HCT116 (cell line): ENCODE measurements at regions not wholly inside any gene's neighbourhood (a gene's known extent, or its start where the extent isn't known, plus 50 kb on each side); places are given as distances from the start of the nearest gene placed in this dataset.

Source experiments
- ATAC-seq: fragments of 200-7000 bp; cut with Tn5 transposase; 2 replicates; pipeline ENCODE4 v1.9.1; 2020; ENCODE audit warnings: mild to moderate bottlenecking, moderate library complexity
- BruUV-seq: library from RNA; stranded (reverse); fragments of 400-500 nt; replicated peaks from 2 replicates; lab custom pipeline; 2021; lab: Mats Ljungman, UMichigan
- CTCF ChIA-PET: fragments of 300-600 bp; sonication (Branson Sonifier 250); formaldehyde crosslinking; loops from one replicate; lab custom pipeline; 2021; ENCODE audit warnings: antibody characterized with exemption; lab: Charles Lee
- POLR2A ChIA-PET: fragments of 300-600, 350-600 bp; sonication (Branson Sonifier 250); formaldehyde crosslinking; loops from one replicate; lab custom pipeline; 2021; ENCODE audit warnings: antibody characterized with exemption; lab: Charles Lee
- RAD21 ChIA-PET, 2 experiments: fragments of 300-600 bp; sonication (Branson Sonifier 250); formaldehyde crosslinking; loops; one replicate each; lab custom pipeline; 2023; ENCODE audit warnings: low total read pairs in 2 of 2; ENCODE audit not compliant: uncharacterized antibody in 2 of 2, unreplicated experiment in 2 of 2, low non-redundant PET in 1 of 2; lab: Charles Lee
- DNase-seq: peaks from one replicate; pipeline ENCODE4 v3.0.0-alpha.2; 2010; ENCODE audit warnings: low read depth, low spot score
- H2AFZ ChIP-seq: fragments of 200-600 bp; shearing (Covaris generic), sonication (generic); 2 replicates; pipeline ENCODE4 v1.6.1; 2017; ENCODE audit warnings: low read depth, mixed run types, mixed read lengths, antibody characterized with exemption, low read length; ENCODE audit not compliant: poor library complexity, severe bottlenecking
- H3K27ac ChIP-seq: 2 replicates; pipeline ENCODE4 v1.5.1; 2012; ENCODE audit warnings: low read depth, low read length
- H3K27me3 ChIP-seq: fragments of 200-600 bp; sonication (generic); 2 replicates; pipeline ENCODE4 v1.6.1; 2016; ENCODE audit warnings: mixed run types, low read length, mixed read lengths; ENCODE audit not compliant: insufficient read depth
- H3K36me3 ChIP-seq, 2 experiments: fragments of 200-500 bp in 1 of 2; fragments of 200-600 bp in 1 of 2; sonication (Bioruptor generic) in 1 of 2; sonication (generic) in 1 of 2; 2 replicates each; pipeline versions ENCODE4 v1.5.1 to v1.6.1; 2014 to 2016; ENCODE audit warnings: low read length in 2 of 2, inconsistent platforms in 1 of 2, mixed read lengths in 1 of 2, mixed run types in 1 of 2; ENCODE audit not compliant: insufficient read depth in 2 of 2, control insufficient read depth in 1 of 2
- H3K4me1 ChIP-seq, 2 experiments: fragments of 200-600 bp in 1 of 2; sonication (generic) in 1 of 2; 2 replicates each; pipeline versions ENCODE4 v1.5.1 to v1.6.1; 2012 to 2017; ENCODE audit warnings: low read length in 2 of 2, inconsistent platforms in 1 of 2, mild to moderate bottlenecking in 1 of 2, mixed read lengths in 1 of 2, mixed run types in 1 of 2, moderate library complexity in 1 of 2; ENCODE audit not compliant: insufficient read depth in 2 of 2, control insufficient read depth in 1 of 2
- H3K4me2 ChIP-seq: fragments of 200-600 bp; sonication (generic); 2 replicates; pipeline ENCODE4 v1.6.1; 2017; ENCODE audit warnings: mixed run types, low read length, mixed read lengths
- H3K4me3 ChIP-seq, 2 experiments: fragments of 200-600 bp in 1 of 2; sonication (generic) in 1 of 2; replicated peaks in 1 of 2; 2 replicates each; pipeline ENCODE4 v1.5.1; 2011 to 2016; ENCODE audit warnings: low read length in 2 of 2, control low read depth in 1 of 2, low read depth in 1 of 2, mild to moderate bottlenecking in 1 of 2, mixed read lengths in 1 of 2, mixed run types in 1 of 2
- H3K79me2 ChIP-seq: fragments of 200-600 bp; sonication (generic); 2 replicates; pipeline ENCODE4 v1.6.1; 2017; ENCODE audit warnings: mild to moderate bottlenecking, mixed run types, low read length, moderate library complexity, mixed read lengths; ENCODE audit not compliant: insufficient read depth
- H3K9ac ChIP-seq: fragments of 200-600 bp; sonication (generic); 2 replicates; pipeline ENCODE4 v1.6.1; 2016; ENCODE audit warnings: low read length, mixed read lengths
- H3K9me2 ChIP-seq: fragments of 200-600 bp; sonication (generic), shearing (Covaris generic); 2 replicates; pipeline ENCODE4 v1.6.1; 2017; ENCODE audit warnings: mixed run types, mild to moderate bottlenecking, moderate library complexity; ENCODE audit not compliant: insufficient read depth
- H3K9me3 ChIP-seq, 2 experiments: fragments of 200-500 bp in 1 of 2; fragments of 200-600 bp in 1 of 2; sonication (Bioruptor generic) in 1 of 2; sonication (generic) in 1 of 2; 2 replicates each; pipeline ENCODE4 v1.6.1; 2014 to 2017; ENCODE audit warnings: low read length in 2 of 2, mixed read lengths in 2 of 2, inconsistent platforms in 1 of 2, low read depth in 1 of 2, mild to moderate bottlenecking in 1 of 2, mixed run types in 1 of 2, moderate library complexity in 1 of 2; ENCODE audit not compliant: control insufficient read depth in 1 of 2, insufficient read depth in 1 of 2
- H4K20me1 ChIP-seq: fragments of 200-600 bp; sonication (generic), shearing (Covaris generic); 2 replicates; pipeline ENCODE4 v1.6.1; 2017; ENCODE audit warnings: mixed run types, mild to moderate bottlenecking, moderate library complexity; ENCODE audit not compliant: insufficient read depth
- ATF3 ChIP-seq: IDR thresholded peaks from 2 replicates; pipeline ENCODE4 v1.6.1; 2012
- CBX3 ChIP-seq: IDR thresholded peaks from 2 replicates; pipeline ENCODE4 v1.6.1; 2012; ENCODE audit warnings: low read depth
- CEBPB ChIP-seq: IDR thresholded peaks from 2 replicates; pipeline ENCODE4 v1.6.1; 2012; ENCODE audit warnings: low read depth
- EGR1 ChIP-seq: IDR thresholded peaks from 2 replicates; pipeline ENCODE4 v1.6.1; 2012; ENCODE audit warnings: low read depth
- ELF1 ChIP-seq: IDR thresholded peaks from 2 replicates; pipeline ENCODE4 v1.6.1; 2012; ENCODE audit warnings: low read depth, borderline replicate concordance
- EZH2 ChIP-seq: fragments of 200-600 bp; sonication (generic); IDR thresholded peaks from 2 replicates; pipeline ENCODE4 v1.6.1; 2017; ENCODE audit warnings: antibody characterized with exemption, mixed run types
- EZH2phosphoT487 ChIP-seq: fragments of 200-600 bp; IDR thresholded peaks from 2 replicates; pipeline ENCODE4 v1.6.1; 2018; ENCODE audit warnings: antibody characterized with exemption, borderline replicate concordance
- FOSL1 ChIP-seq: IDR thresholded peaks from 2 replicates; pipeline ENCODE4 v1.6.1; 2012; ENCODE audit warnings: low read depth
- MAX ChIP-seq: IDR thresholded peaks from 2 replicates; pipeline ENCODE4 v1.6.1; 2012
- POLR2AphosphoS5 ChIP-seq: IDR thresholded peaks from 2 replicates; pipeline ENCODE4 v1.6.1; 2011; ENCODE audit warnings: mild to moderate bottlenecking, low read depth, low read length, moderate library complexity
- RAD21 ChIP-seq: IDR thresholded peaks from 2 replicates; pipeline ENCODE4 v1.6.1; 2012; ENCODE audit warnings: low read depth, mild to moderate bottlenecking
- TCF7L2 ChIP-seq: IDR thresholded peaks from 2 replicates; pipeline ENCODE4 v1.7.0; 2011; ENCODE audit warnings: borderline replicate concordance, inconsistent platforms; ENCODE audit not compliant: insufficient read depth, insufficient read length; ENCODE audit errors: extremely low read depth
- YY1 ChIP-seq: IDR thresholded peaks from 2 replicates; pipeline ENCODE4 v1.6.1; 2011; ENCODE audit warnings: low read length, low read depth, moderate library complexity, mild to moderate bottlenecking; ENCODE audit not compliant: insufficient replicate concordance; ENCODE audit errors: extremely low read depth
- intact Hi-C: fragments of 100-400 bp; cut with micrococcal nuclease; formaldehyde crosslinking; loops from 2 replicates; pipeline ENCODE4 v1.10.0; 2022
- TF ChIP-seq, protein P1 (sequence below): IDR thresholded peaks from 2 replicates; pipeline ENCODE4 v1.6.1; 2012; ENCODE audit warnings: low read depth

- Histone ChIP-seq H4K20me1 (no peaks in the 10 kb centered on the region), H3K9me2 (no peaks in the 10 kb centered on the region), H3K9me3 (no peaks in the 10 kb centered on the region), H3K27me3 (no peaks in the 10 kb centered on the region), H2AFZ (no peak overlapping the region), H3K27ac (no peak overlapping the region), H3K4me1 (no peaks in the 10 kb centered on the region), H3K79me2 (no peaks in the 10 kb centered on the region), H3K4me3 (no peak overlapping the region), H3K4me2 (no peak overlapping the region), H3K36me3 (no peaks in the 10 kb centered on the region), H3K9ac (no peak overlapping the region)
- intact Hi-C loops = no loop called here
- ChIA-PET RAD21 (no interaction called here), CTCF (no interaction called here), POLR2A (no interaction called here)
- TF ChIP-seq CEBPB (no peak), RAD21 (no peak), ELF1 (no peak), CBX3 (no peak), EZH2 (no peak), FOSL1 (no peak), YY1 (no peak), TCF7L2 (no peak), MAX (no peak), ATF3 (no peak), POLR2AphosphoS5 (no peak), EZH2phosphoT487 (no peak), EGR1 (no peak)
- TF ChIP-seq, protein P1, sequence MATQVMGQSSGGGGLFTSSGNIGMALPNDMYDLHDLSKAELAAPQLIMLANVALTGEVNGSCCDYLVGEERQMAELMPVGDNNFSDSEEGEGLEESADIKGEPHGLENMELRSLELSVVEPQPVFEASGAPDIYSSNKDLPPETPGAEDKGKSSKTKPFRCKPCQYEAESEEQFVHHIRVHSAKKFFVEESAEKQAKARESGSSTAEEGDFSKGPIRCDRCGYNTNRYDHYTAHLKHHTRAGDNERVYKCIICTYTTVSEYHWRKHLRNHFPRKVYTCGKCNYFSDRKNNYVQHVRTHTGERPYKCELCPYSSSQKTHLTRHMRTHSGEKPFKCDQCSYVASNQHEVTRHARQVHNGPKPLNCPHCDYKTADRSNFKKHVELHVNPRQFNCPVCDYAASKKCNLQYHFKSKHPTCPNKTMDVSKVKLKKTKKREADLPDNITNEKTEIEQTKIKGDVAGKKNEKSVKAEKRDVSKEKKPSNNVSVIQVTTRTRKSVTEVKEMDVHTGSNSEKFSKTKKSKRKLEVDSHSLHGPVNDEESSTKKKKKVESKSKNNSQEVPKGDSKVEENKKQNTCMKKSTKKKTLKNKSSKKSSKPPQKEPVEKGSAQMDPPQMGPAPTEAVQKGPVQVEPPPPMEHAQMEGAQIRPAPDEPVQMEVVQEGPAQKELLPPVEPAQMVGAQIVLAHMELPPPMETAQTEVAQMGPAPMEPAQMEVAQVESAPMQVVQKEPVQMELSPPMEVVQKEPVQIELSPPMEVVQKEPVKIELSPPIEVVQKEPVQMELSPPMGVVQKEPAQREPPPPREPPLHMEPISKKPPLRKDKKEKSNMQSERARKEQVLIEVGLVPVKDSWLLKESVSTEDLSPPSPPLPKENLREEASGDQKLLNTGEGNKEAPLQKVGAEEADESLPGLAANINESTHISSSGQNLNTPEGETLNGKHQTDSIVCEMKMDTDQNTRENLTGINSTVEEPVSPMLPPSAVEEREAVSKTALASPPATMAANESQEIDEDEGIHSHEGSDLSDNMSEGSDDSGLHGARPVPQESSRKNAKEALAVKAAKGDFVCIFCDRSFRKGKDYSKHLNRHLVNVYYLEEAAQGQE = no peak
- BruUV-seq = no TSS peak
- DNase-seq (no peak), ATAC-seq (no peak)
Observed at GRCh38 chr20:30484009-30484748, 773.3 kb upstream of the DEFB115 start.
